Fibroblast of the aortic adventitia (primary cell): ENCODE measurements at regions not wholly inside any gene's neighbourhood (a gene's known extent, or its start where the extent isn't known, plus 50 kb on each side); places are given as distances from the start of the nearest gene placed in this dataset.

Experiments used
- DNase-seq: peaks from one replicate; pipeline ENCODE4 v3.0.0-alpha.2; 2010; ENCODE audit warnings: low read depth
- H3K4me3 ChIP-seq: 2 replicates; pipeline ENCODE4 v1.5.1; 2011; ENCODE audit warnings: low read depth, mild to moderate bottlenecking, control low read depth, low read length, moderate library complexity
- TF ChIP-seq, protein P1 (sequence below): IDR thresholded peaks from 2 replicates; pipeline ENCODE4 v1.5.1; 2011; ENCODE audit warnings: mild to moderate bottlenecking, low read length, control low read depth, inconsistent platforms; ENCODE audit not compliant: insufficient read depth

DNA sequence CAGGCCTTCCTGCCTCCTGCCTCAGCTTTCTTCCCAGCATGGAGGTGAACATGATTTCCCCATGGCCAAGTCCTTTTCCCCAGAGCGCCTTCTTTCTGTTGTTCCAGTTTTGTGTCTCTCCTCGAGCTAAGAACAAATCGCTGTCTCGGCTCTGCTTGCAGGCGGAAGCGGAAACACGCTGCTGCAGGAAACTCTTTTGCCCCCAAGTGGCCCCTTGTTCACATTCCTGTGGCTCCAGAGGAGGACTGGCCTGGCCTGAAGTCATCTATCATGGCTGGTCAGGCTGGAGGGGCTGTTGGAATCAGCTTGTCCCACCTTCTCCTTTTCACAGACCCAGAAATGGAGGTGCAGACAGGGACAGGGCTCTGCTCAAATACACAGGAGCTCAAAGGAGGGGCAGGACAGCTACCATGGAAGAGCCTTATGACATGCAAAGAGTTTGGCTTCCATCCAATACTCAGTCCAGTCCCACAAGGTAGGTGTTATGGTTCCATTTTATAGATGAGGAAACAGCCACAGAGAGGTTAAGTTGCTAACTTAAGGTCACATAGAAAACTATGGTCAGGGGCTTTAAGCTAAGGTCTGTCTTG, 182.2 kb upstream of the SYT13 start:
- DNase-seq = no peak
- TF ChIP-seq, protein P1, sequence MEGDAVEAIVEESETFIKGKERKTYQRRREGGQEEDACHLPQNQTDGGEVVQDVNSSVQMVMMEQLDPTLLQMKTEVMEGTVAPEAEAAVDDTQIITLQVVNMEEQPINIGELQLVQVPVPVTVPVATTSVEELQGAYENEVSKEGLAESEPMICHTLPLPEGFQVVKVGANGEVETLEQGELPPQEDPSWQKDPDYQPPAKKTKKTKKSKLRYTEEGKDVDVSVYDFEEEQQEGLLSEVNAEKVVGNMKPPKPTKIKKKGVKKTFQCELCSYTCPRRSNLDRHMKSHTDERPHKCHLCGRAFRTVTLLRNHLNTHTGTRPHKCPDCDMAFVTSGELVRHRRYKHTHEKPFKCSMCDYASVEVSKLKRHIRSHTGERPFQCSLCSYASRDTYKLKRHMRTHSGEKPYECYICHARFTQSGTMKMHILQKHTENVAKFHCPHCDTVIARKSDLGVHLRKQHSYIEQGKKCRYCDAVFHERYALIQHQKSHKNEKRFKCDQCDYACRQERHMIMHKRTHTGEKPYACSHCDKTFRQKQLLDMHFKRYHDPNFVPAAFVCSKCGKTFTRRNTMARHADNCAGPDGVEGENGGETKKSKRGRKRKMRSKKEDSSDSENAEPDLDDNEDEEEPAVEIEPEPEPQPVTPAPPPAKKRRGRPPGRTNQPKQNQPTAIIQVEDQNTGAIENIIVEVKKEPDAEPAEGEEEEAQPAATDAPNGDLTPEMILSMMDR = no peak
- H3K4me3 ChIP-seq = no peak overlapping the region

DNA sequence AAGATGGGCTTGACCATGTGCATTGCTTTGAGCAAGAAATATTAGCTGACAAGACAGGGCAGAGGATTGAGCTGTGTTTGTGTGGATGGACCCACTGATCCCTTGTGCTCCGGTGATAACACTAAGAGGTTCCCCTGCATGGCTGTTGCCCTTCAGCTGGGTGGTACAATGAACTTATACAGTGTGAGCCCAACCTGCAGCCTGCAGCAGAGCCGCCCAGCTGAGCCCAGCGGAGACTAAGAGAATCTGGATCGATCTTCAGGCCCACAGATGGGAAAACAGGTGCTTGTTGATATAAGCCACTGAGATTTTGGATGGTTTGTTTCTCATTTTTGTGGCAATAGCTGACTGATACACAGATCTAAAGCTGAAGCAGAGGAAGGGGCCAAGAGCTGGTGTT, 177.4 kb upstream of the SYT13 start:
- no peak overlapping the region for H3K4me3 ChIP-seq
- DNase-seq = no peak
- TF ChIP-seq, protein P1 = no peak

DNA sequence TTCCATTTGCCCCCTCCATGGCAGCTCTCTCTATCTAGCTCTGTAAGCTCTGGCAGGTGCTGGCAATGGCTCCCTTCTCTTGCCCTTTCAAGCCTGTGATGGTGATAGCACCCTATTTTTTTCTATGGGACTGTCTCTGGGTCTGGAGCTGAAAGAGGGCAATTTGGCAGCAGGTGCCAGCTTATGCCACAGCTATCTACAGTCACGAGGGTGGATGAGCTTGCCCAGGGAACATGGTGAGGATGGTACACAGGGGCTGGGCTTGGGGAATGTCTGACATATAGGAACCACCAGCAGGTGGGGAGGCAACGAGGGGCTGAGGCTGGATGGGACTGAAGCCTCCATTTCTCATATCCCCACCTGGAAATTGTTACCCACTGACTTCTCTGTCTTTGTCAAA, 175.4 kb upstream of the SYT13 start:
- H3K4me3 ChIP-seq = no peak overlapping the region
- DNase-seq = no peak
- TF ChIP-seq, protein P1 = no peak

DNA sequence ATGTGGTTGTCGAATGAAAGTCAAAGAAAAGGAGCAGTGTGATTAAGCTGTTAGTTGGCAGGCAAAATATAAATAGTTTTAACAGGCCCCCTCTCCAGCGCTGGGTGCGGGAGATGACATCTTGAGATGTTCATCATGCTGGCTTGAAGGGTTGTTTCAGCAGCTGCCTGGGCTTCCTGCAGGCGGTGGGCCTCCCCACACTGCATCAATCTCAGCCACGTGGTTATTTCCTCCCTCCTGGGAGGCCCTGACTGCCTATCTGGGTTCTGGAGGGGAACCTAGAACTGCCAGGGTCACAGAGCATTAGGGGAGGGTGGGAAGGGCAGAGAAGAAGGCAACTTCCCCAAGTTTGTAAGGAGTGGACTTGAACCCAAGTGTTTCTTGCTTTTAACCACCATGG, 173.3 kb upstream of the SYT13 start:
- TF ChIP-seq, protein P1 = no peak
- H3K4me3 ChIP-seq = no peak overlapping the region
- DNase-seq = no peak

DNA sequence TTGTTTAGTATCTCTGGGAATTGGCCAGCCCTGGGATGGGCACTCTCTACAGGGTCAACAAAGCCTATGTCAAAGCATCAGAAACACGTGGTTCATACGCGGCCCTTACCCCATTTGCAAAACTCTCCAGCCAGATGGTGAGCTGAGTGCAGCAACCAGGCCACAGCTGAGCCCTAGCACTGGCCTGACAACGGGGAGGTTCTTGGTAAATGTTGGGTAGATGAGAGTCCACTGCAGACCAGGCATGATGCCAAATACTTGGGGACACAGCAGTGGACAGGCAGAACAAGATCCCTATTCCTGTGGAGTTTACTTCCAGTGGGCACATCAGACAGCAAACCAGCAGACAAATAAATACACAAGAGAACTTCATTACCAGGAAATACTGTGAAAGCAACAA, 172.1 kb upstream of the SYT13 start:
- TF ChIP-seq, protein P1 = no peak
- no peak overlapping the region for H3K4me3 ChIP-seq
- DNase-seq = no peak

DNA sequence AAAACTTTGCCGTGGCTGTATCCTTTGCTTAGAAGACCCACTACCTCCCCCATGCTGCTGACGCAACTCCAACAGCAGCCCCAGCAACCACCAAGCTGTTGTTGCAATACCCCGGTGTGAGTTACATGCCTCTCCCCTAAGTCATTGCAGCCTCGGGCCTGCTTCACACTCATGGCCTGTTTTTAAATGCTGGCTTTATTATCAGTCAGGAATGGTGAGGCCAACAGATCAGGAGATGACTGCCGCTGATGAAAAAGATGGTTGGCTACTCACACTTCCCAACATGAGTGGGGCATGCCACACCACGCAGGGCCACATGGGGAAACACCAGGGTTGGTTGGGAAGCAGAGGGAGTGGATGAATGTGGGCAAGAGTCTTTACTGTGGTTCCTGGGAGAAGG, 171.5 kb upstream of the SYT13 start:
- DNase-seq = peak; percentile 88
- H3K4me3 ChIP-seq = no peak overlapping the region
- TF ChIP-seq, protein P1 = no peak

DNA sequence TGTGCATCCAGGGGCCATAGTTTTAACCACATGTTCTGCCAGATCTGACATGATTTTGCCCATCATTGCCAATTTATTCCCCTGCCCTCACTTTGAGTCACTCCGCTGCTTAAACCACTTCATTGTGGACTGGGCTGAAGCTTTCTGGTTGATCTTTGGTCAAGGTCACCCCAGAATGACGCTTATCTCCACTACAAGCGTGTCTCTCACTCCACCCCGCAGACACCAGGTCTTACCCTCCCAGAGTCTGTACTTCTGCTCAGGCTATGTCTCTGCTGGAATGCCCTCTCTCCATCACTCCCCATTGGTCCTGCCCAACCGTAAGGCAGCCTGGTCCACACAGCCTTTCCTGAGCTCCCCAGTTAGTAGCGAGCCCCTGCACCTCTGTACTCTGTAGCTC, 170.5 kb upstream of the SYT13 start:
- H3K4me3 ChIP-seq = no peak overlapping the region
- DNase-seq = no peak
- TF ChIP-seq, protein P1 = no peak
